GM12878 (cell line): ENCODE measurements at regions not wholly inside any gene's neighbourhood (a gene's known extent, or its start where the extent isn't known, plus 50 kb on each side); places are given as distances from the start of the nearest gene placed in this dataset.

Experiments
- ATAC-seq: fragments of 200-7000 bp; cut with Tn5 transposase; 3 replicates; pipeline ENCODE4 v1.9.1; 2020; ENCODE audit warnings: mild to moderate bottlenecking, moderate library complexity
- BruUV-seq: library from RNA; stranded (reverse); fragments of 400-500 nt; replicated peaks from 2 replicates; lab custom pipeline; 2021; lab: Mats Ljungman, UMichigan
- CTCF ChIA-PET: fragments of 300-600 bp; sonication (Branson Sonifier 250); formaldehyde crosslinking; extraction: SDS; loops from one replicate; lab custom pipeline; 2021; ENCODE audit warnings: inconsistent platforms; lab: Yijun Ruan, JAX
- POLR2A ChIA-PET: fragments of 350-600 bp; formaldehyde crosslinking; extraction: SDS; loops from one replicate; lab custom pipeline; 2021; ENCODE audit warnings: inconsistent platforms; lab: Charles Lee
- RAD21 ChIA-PET: fragments of 300-600 bp; sonication (Branson Sonifier 250); formaldehyde crosslinking; loops from one replicate; lab custom pipeline; 2023; ENCODE audit warnings: antibody characterized with exemption; ENCODE audit not compliant: unreplicated experiment; lab: Charles Lee
- SMC1A ChIA-PET: fragments of 300-600 bp; sonication (Branson Sonifier 250); formaldehyde crosslinking; loops from one replicate; lab custom pipeline; 2023; ENCODE audit not compliant: unreplicated experiment, uncharacterized antibody; lab: Charles Lee
- DNase-seq: peaks from one replicate; pipeline ENCODE4 v3.0.0-alpha.2; 2011; ENCODE audit warnings: low read depth, low spot score
- FAIRE-seq: peaks from 3 replicates; lab custom pipeline; 2011; peaks lifted over from hg19 to GRCh38; lab: Jason Lieb, UNC
- H2AFZ ChIP-seq: 2 replicates; pipeline ENCODE4 v1.6.0; 2011; ENCODE audit warnings: low read depth, low read length, control low read depth; ENCODE audit not compliant: control insufficient read depth
- H3K27ac ChIP-seq: 2 replicates; pipeline ENCODE4 v1.5.1; 2011; ENCODE audit warnings: control low read depth; ENCODE audit not compliant: control insufficient read depth, insufficient read depth
- H3K27me3 ChIP-seq, 2 experiments: replicated peaks in 1 of 2; 2 replicates each; pipeline versions ENCODE4 v1.6.0 to v1.6.1; 2011; ENCODE audit warnings: low read length in 1 of 2; ENCODE audit not compliant: control insufficient read depth in 2 of 2, insufficient read depth in 2 of 2
- H3K36me3 ChIP-seq, 2 experiments: 2 replicates each; pipeline ENCODE4 v1.5.1; 2011; ENCODE audit warnings: low read length in 1 of 2; ENCODE audit not compliant: control insufficient read depth in 2 of 2, insufficient read depth in 2 of 2
- H3K4me1 ChIP-seq: 2 replicates; pipeline ENCODE4 v1.6.1; 2011; ENCODE audit warnings: mild to moderate bottlenecking, low read length, moderate library complexity, mixed read lengths; ENCODE audit not compliant: control insufficient read depth, insufficient read depth
- H3K4me2 ChIP-seq: 2 replicates; pipeline ENCODE4 v1.6.0; 2011; ENCODE audit warnings: control low read depth; ENCODE audit not compliant: control insufficient read depth, insufficient read depth
- H3K4me3 ChIP-seq: fragments of 200-600 bp; sonication (generic); 2 replicates; pipeline ENCODE4 v1.5.1; 2016
- H3K79me2 ChIP-seq: 2 replicates; pipeline ENCODE4 v1.6.0; 2011; ENCODE audit warnings: low read length; ENCODE audit not compliant: control insufficient read depth, insufficient read depth
- H3K9ac ChIP-seq: 2 replicates; pipeline ENCODE4 v1.8.0; 2011; ENCODE audit warnings: low read length, control low read depth, mixed read lengths; ENCODE audit not compliant: control insufficient read depth, insufficient read depth
- H3K9me3 ChIP-seq: replicated peaks from 3 replicates; pipeline ENCODE4 v1.5.1; 2011; ENCODE audit warnings: mild to moderate bottlenecking, low read length; ENCODE audit not compliant: control insufficient read depth, insufficient read depth
- H4K20me1 ChIP-seq: 2 replicates; pipeline ENCODE4 v1.6.0; 2011; ENCODE audit not compliant: control insufficient read depth, insufficient read depth
- BRCA1 ChIP-seq: IDR thresholded peaks from 2 replicates; pipeline ENCODE4 v1.6.1; 2011; ENCODE audit warnings: low read depth, low read length, improper control_type of control experiment
- CHD2 ChIP-seq: IDR thresholded peaks from 2 replicates; pipeline ENCODE4 v1.6.1; 2011; ENCODE audit warnings: low read depth, low read length, improper control_type of control experiment, borderline replicate concordance
- EED ChIP-seq: sonication (generic); IDR thresholded peaks from 2 replicates; pipeline ENCODE4 v1.6.1; 2016; ENCODE audit warnings: antibody characterized with exemption, low read depth
- EZH2 ChIP-seq: IDR thresholded peaks from 2 replicates; pipeline ENCODE4 v1.6.1; 2012; ENCODE audit warnings: low read depth, mild to moderate bottlenecking, control low read depth, inconsistent platforms, low read length, borderline replicate concordance; ENCODE audit not compliant: control insufficient read depth
- JUND ChIP-seq: IDR thresholded peaks from 2 replicates; pipeline ENCODE4 v1.6.1; 2012; ENCODE audit warnings: low read depth, mild to moderate bottlenecking, low read length, improper control_type of control experiment, moderate library complexity
- PAX8 ChIP-seq: fragments of 450-650 bp; IDR thresholded peaks from 2 replicates; pipeline ENCODE4 v1.6.1; 2017; ENCODE audit warnings: mild to moderate bottlenecking, moderate library complexity
- RB1 ChIP-seq: fragments of 450-650 bp; formaldehyde crosslinking; IDR thresholded peaks from 2 replicates; pipeline ENCODE4 v1.6.1; 2017; ENCODE audit warnings: mild to moderate bottlenecking, borderline replicate concordance
- TARDBP ChIP-seq: IDR thresholded peaks from 2 replicates; pipeline ENCODE4 v1.6.1; 2016; ENCODE audit warnings: borderline replicate concordance
- YY1 ChIP-seq: IDR thresholded peaks from 2 replicates; pipeline ENCODE4 v1.6.1; 2011; ENCODE audit warnings: low read depth, mild to moderate bottlenecking, low read length
- WGBS: methylation state at CpG from one replicate; pipeline ENCODE4 v1.1.6; 2016; ENCODE audit warnings: low lambda C conversion rate; ENCODE audit not compliant: insufficient replicate concordance, insufficient coverage; ENCODE audit errors: missing lambda C conversion rate; 5-methylcytosine and 5-hydroxymethylcytosine counted together
- in situ Hi-C: fragments of 300-500 bp; cut with MboI; formaldehyde crosslinking; loops from 9 replicates; pipeline ENCODE4 v1.14.3; 2018; ENCODE audit warnings: mixed read lengths
- intact Hi-C: fragments of 100-400 bp; cut with micrococcal nuclease; formaldehyde crosslinking; loops from one replicate; pipeline ENCODE4 v1.14.2; 2022; ENCODE audit not compliant: unreplicated experiment
- TF ChIP-seq, protein P1 (sequence below): fragments of 450-650 bp; IDR thresholded peaks from 2 replicates; pipeline ENCODE4 v1.6.1; 2016; ENCODE audit warnings: mild to moderate bottlenecking
- TF ChIP-seq, protein P2 (sequence below): IDR thresholded peaks from 2 replicates; pipeline ENCODE4 v1.6.1; 2012; ENCODE audit warnings: low read depth, low read length, improper control_type of control experiment
- TF ChIP-seq, protein P3 (sequence below): IDR thresholded peaks from 2 replicates; pipeline ENCODE4 v1.6.1; 2012; ENCODE audit warnings: mild to moderate bottlenecking, low read depth, low read length
- TF ChIP-seq, protein P4 (sequence below): fragments of 450-650 bp; IDR thresholded peaks from 2 replicates; pipeline ENCODE4 v1.6.1; 2018; ENCODE audit warnings: borderline replicate concordance, mild to moderate bottlenecking; ENCODE audit not compliant: partially characterized antibody

DNA sequence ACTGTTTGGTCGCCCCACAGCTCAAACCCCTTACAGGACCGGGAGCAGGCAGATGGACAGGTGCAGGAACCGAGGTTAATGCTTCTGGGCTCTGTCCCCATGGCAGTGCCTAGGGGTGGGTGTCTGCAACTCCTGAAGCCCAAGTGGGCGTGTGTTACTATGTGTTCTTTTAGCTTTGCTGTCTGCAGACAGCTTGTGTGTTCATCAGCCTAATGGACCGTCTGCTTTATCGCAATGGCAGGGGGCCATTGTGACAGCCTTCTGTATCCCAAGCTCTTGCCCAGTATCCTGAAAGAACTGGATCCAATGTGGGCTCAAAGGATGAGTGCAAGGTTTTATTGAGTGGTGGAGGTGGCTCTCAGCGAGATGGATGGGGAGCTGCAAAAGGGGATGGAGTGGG is 266.7 kb downstream of the CSNK1G3 start:
- Histone ChIP-seq H3K4me3 (no peak overlapping the region), H2AFZ (no peak overlapping the region), H3K27ac (no peak overlapping the region), H3K27me3 (no peaks in the 10 kb centered on the region), H3K9me3 (no peaks in the 10 kb centered on the region), H3K4me2 (no peak overlapping the region), H3K36me3 (no peaks in the 10 kb centered on the region), H4K20me1 (no peaks in the 10 kb centered on the region), H3K9ac (no peak overlapping the region), H3K79me2 (no peaks in the 10 kb centered on the region), H3K4me1 (no peaks in the 10 kb centered on the region)
- POLR2A ChIA-PET: no interaction called here
- TF ChIP-seq EZH2 (no peak), JUND (no peak), BRCA1 (no peak), RB1 (no peak), CHD2 (no peak), EED (no peak), PAX8 (no peak), TARDBP (no peak), YY1 (no peak)
- TF ChIP-seq, protein P1, sequence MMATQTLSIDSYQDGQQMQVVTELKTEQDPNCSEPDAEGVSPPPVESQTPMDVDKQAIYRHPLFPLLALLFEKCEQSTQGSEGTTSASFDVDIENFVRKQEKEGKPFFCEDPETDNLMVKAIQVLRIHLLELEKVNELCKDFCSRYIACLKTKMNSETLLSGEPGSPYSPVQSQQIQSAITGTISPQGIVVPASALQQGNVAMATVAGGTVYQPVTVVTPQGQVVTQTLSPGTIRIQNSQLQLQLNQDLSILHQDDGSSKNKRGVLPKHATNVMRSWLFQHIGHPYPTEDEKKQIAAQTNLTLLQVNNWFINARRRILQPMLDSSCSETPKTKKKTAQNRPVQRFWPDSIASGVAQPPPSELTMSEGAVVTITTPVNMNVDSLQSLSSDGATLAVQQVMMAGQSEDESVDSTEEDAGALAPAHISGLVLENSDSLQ: no peak
- TF ChIP-seq, protein P2, sequence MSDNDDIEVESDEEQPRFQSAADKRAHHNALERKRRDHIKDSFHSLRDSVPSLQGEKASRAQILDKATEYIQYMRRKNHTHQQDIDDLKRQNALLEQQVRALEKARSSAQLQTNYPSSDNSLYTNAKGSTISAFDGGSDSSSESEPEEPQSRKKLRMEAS: no peak
- TF ChIP-seq, protein P3, sequence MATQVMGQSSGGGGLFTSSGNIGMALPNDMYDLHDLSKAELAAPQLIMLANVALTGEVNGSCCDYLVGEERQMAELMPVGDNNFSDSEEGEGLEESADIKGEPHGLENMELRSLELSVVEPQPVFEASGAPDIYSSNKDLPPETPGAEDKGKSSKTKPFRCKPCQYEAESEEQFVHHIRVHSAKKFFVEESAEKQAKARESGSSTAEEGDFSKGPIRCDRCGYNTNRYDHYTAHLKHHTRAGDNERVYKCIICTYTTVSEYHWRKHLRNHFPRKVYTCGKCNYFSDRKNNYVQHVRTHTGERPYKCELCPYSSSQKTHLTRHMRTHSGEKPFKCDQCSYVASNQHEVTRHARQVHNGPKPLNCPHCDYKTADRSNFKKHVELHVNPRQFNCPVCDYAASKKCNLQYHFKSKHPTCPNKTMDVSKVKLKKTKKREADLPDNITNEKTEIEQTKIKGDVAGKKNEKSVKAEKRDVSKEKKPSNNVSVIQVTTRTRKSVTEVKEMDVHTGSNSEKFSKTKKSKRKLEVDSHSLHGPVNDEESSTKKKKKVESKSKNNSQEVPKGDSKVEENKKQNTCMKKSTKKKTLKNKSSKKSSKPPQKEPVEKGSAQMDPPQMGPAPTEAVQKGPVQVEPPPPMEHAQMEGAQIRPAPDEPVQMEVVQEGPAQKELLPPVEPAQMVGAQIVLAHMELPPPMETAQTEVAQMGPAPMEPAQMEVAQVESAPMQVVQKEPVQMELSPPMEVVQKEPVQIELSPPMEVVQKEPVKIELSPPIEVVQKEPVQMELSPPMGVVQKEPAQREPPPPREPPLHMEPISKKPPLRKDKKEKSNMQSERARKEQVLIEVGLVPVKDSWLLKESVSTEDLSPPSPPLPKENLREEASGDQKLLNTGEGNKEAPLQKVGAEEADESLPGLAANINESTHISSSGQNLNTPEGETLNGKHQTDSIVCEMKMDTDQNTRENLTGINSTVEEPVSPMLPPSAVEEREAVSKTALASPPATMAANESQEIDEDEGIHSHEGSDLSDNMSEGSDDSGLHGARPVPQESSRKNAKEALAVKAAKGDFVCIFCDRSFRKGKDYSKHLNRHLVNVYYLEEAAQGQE: no peak
- TF ChIP-seq, protein P4, sequence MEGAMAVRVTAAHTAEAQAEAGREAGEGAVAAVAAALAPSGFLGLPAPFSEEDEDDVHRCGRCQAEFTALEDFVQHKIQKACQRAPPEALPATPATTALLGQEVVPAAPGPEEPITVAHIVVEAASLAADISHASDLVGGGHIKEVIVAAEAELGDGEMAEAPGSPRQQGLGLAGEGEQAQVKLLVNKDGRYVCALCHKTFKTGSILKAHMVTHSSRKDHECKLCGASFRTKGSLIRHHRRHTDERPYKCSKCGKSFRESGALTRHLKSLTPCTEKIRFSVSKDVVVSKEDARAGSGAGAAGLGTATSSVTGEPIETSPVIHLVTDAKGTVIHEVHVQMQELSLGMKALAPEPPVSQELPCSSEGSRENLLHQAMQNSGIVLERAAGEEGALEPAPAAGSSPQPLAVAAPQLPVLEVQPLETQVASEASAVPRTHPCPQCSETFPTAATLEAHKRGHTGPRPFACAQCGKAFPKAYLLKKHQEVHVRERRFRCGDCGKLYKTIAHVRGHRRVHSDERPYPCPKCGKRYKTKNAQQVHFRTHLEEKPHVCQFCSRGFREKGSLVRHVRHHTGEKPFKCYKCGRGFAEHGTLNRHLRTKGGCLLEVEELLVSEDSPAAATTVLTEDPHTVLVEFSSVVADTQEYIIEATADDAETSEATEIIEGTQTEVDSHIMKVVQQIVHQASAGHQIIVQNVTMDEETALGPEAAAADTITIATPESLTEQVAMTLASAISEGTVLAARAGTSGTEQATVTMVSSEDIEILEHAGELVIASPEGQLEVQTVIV: no peak
- SMC1A ChIA-PET: interaction anchor here (3.7 kb wide), 1 partner anchor 8 kb away, joined by 11 read pairs; no protein-coding TSS in a partner anchor
- in situ Hi-C loops: no loop called here
- DNase-seq (no peak), FAIRE-seq (no peak), ATAC-seq (no peak)
- BruUV-seq: no TSS peak
- intact Hi-C loops: no loop called here
- RAD21 ChIA-PET: no interaction called here
- 27% methylated on average over 7 of the region's 7 CpGs for WGBS
- CTCF ChIA-PET: no interaction called here
